Lower leg skin (tissue), 3 donors: ENCODE measurements at regions not wholly inside any gene's neighbourhood (a gene's known extent, or its start where the extent isn't known, plus 50 kb on each side); places are given as distances from the start of the nearest gene placed in this dataset.

Experiments
- CTCF ChIP-seq, 3 donors: fragments of 450-650 bp; IDR thresholded peaks; one replicate each; pipeline ENCODE4 v1.5.1; 2016; ENCODE audit warnings: antibody characterized with exemption in 3 of 3, mild to moderate bottlenecking in 3 of 3, moderate library complexity in 2 of 3
- POLR2A ChIP-seq, 2 donors: fragments of 450-650 bp; IDR thresholded peaks; one replicate each; pipeline ENCODE4 v1.6.1; 2016 to 2017; ENCODE audit warnings: antibody characterized with exemption in 2 of 2, mild to moderate bottlenecking in 1 of 2, moderate library complexity in 1 of 2

- TF ChIP-seq CTCF (IDR thresholded peaks at IDR 0.05), result no peak
- TF ChIP-seq POLR2A (IDR thresholded peaks at IDR 0.05), result no peak
These were observed 513.2 kb downstream of the NFIB start for GRCh38 chr9:13800776-13801175.
